OCI-LY1 (cell line): ENCODE measurements at regions not wholly inside any gene's neighbourhood (a gene's known extent, or its start where the extent isn't known, plus 50 kb on each side); places are given as distances from the start of the nearest gene placed in this dataset.

ENCODE experiments used
- CTCF ChIP-seq: fragments of 200-600 bp; sonication (generic), shearing (Covaris generic); IDR thresholded peaks from 2 replicates; pipeline ENCODE4 v1.5.1; 2017; ENCODE audit warnings: mild to moderate bottlenecking, antibody characterized with exemption, low read length, moderate library complexity, mixed read lengths
- EZH2 ChIP-seq: fragments of 200-600 bp; sonication (generic), shearing (Covaris generic); IDR thresholded peaks from 2 replicates; pipeline ENCODE4 v1.8.0; 2017; ENCODE audit warnings: borderline replicate concordance, mixed run types, mild to moderate bottlenecking, antibody characterized with exemption, low read length, moderate library complexity, mixed read lengths

DNA sequence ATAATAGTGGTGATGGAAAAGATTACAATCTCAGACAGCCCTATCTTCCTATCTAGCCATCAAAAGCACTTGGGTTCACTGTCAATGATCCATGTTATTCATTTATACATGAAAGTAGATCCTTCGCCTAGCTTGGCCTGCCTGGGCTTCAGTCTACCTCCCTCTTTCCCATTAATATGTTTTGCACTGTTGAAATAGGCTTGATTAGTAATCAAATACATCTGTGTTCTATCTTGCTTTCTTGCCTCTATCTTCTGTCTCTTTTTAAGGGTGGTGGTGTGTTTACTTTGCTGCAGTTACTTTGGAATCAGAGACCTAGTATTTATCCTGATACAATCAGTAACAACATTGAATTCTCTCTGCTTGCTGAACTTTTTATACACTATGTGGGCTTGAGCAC, 521.2 kb downstream of the TNS1 start:
- TF ChIP-seq CTCF: no peak
- TF ChIP-seq EZH2: no peak
